ENCODE measurements at regions not wholly inside any gene's neighbourhood (a gene's known extent, or its start where the extent isn't known, plus 50 kb on each side); places are given as distances from the start of the nearest gene placed in this dataset.

GRCh38 chr13:111584870-111585269 is 264.4 kb downstream of the TEX29 start:
- intact Hi-C loops (cut with micrococcal nuclease) = no loop called here
- no peaks in the 10 kb centered on the region for H3K4me1 Mint-ChIP-seq (ENCODE audit: low read depth)
- no peak overlapping the region for H3K4me3 Mint-ChIP-seq
- H3K36me3 Mint-ChIP-seq (ENCODE audit: low read depth) = no peaks in the 10 kb centered on the region
- DNase-seq (no peak), ATAC-seq (no peak)
- H3K27me3 Mint-ChIP-seq = no peaks in the 10 kb centered on the region
- POLR2A ChIA-PET = no interaction called here
- no peaks in the 10 kb centered on the region for H3K9me3 Mint-ChIP-seq
- CTCF ChIA-PET = no interaction called here
- TF ChIP-seq, protein P1, sequence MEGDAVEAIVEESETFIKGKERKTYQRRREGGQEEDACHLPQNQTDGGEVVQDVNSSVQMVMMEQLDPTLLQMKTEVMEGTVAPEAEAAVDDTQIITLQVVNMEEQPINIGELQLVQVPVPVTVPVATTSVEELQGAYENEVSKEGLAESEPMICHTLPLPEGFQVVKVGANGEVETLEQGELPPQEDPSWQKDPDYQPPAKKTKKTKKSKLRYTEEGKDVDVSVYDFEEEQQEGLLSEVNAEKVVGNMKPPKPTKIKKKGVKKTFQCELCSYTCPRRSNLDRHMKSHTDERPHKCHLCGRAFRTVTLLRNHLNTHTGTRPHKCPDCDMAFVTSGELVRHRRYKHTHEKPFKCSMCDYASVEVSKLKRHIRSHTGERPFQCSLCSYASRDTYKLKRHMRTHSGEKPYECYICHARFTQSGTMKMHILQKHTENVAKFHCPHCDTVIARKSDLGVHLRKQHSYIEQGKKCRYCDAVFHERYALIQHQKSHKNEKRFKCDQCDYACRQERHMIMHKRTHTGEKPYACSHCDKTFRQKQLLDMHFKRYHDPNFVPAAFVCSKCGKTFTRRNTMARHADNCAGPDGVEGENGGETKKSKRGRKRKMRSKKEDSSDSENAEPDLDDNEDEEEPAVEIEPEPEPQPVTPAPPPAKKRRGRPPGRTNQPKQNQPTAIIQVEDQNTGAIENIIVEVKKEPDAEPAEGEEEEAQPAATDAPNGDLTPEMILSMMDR (IDR thresholded peaks at IDR 0.05) = no peak
- H3K27ac Mint-ChIP-seq = no peak overlapping the region

DNA sequence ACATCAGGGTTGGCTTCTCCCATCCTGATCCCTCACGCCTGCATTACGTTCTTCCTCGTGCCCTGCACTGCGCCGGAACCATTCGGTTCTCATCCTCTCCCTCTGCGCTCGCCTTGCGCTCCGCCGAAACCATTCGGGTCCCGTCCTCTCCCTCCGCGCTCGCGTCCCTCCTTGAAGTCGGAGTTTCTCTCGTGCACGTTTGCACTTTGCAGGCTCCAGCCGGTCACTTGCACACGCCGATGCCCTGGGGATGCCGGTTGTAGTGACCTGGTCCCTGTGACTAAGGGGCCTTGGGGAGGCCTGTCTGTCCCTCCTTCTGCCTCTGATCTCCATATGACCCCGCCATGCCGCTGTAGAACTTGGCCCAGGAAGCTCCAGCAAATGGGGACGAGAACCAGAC is 265.8 kb downstream of the TEX29 start:
- ATAC-seq (no peak), DNase-seq (no peak)
- Mint-ChIP-seq H3K9me3 (peaks cover 3% of the 10 kb centered on the region), H3K4me3 (no peak overlapping the region), H3K36me3 (ENCODE audit: low read depth) (no peaks in the 10 kb centered on the region), H3K27me3 (no peaks in the 10 kb centered on the region), H3K4me1 (ENCODE audit: low read depth) (no peaks in the 10 kb centered on the region), H3K27ac (no peak overlapping the region)
- TF ChIP-seq, protein P1 (IDR thresholded peaks at IDR 0.05) = no peak
- intact Hi-C loops (cut with micrococcal nuclease) = no loop called here
- ChIA-PET POLR2A (no interaction called here), CTCF (interaction anchor here (1.5 kb wide), 1 partner anchor 112 kb away, joined by 3 read pairs; no protein-coding TSS in a partner anchor)

DNA sequence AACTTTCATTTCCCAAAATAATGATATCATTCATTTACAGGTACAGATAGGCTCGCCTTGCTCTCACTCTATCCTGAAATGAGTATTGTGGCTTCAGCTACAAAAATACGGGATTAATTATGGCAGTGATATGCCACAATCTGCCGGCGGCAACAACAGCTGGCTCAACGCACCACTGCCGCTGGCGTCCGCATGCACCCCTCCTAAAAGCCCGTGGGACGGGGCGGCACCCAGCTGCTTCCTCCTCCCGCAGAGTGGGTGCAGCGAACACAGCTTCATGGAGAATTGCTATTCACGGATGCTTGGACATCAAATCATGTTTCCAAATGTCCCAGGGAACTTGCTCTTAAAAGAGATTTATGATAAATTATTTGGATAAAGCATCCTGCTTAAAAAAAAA is 266.8 kb downstream of the TEX29 start:
- ChIA-PET POLR2A (no interaction called here), CTCF (no interaction called here)
- no peak for DNase-seq
- intact Hi-C loops (cut with micrococcal nuclease) = no loop called here
- Mint-ChIP-seq H3K4me1 (ENCODE audit: low read depth) (no peaks in the 10 kb centered on the region), H3K9me3 (peaks cover 3% of the 10 kb centered on the region), H3K27ac (no peak overlapping the region), H3K4me3 (no peak overlapping the region), H3K27me3 (no peaks in the 10 kb centered on the region), H3K36me3 (ENCODE audit: low read depth) (no peaks in the 10 kb centered on the region)
- ATAC-seq = no peak
- TF ChIP-seq, protein P1 (IDR thresholded peaks at IDR 0.05) = no peak

DNA sequence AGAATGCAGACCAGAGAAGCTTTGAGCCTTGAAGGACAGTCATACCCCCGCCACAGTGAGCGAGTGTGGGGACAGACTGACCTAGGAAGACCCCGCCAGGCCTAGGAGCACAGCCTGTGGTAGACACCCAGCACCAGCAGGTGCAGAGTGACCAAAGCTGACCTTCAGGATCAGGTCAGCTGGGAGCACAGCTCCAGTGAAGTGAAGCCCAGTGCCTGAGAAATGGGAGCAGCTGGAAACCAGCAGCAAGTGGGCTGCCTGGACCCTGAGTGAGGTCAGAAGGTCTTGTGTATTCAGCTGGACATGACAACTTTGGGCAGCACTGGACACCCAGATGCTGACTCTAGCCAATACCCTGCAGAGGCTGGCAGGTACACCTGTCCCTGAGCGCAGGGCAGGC is 268.9 kb downstream of the TEX29 start:
- H3K27ac Mint-ChIP-seq = no peak overlapping the region
- no peaks in the 10 kb centered on the region for H3K4me1 Mint-ChIP-seq (ENCODE audit: low read depth)

DNA sequence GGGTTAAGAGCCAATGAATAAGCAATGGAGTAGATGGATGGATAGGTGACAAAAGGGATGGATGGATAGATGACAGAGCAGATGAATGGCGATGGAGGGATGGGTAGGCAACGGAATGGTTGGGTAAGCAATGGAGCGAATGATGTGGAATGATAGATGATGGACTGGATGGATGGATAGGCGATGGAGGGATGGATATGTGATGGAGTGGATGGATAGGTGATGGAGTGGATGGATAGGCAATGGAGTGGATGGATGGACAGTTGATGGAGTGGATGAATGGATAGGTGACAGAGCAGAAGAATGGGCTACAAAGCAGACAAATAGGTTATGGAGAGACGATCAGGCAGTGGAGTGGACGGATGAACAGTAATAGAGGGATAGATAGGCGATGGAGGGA is 269.6 kb downstream of the TEX29 start:
- Mint-ChIP-seq H3K9me3 (peaks cover 3% of the 10 kb centered on the region), H3K36me3 (ENCODE audit: low read depth) (no peaks in the 10 kb centered on the region), H3K4me3 (no peak overlapping the region), H3K27ac (no peak overlapping the region), H3K4me1 (ENCODE audit: low read depth) (no peaks in the 10 kb centered on the region), H3K27me3 (no peaks in the 10 kb centered on the region)
- CTCF ChIA-PET = no interaction called here
- POLR2A ChIA-PET = no interaction called here
- intact Hi-C loops (cut with micrococcal nuclease) = no loop called here
- DNase-seq (no peak), ATAC-seq (no peak)
- TF ChIP-seq, protein P1 (IDR thresholded peaks at IDR 0.05) = no peak

More for the DNA sequence above, 268.9 kb downstream of the TEX29 start:
- Mint-ChIP-seq H3K36me3 (ENCODE audit: low read depth) (no peaks in the 10 kb centered on the region), H3K4me3 (no peak overlapping the region), H3K27me3 (no peaks in the 10 kb centered on the region), H3K9me3 (peaks cover 3% of the 10 kb centered on the region)
- ATAC-seq = no peak
- ChIA-PET POLR2A (no interaction called here), CTCF (no interaction called here)
- TF ChIP-seq, protein P1 (IDR thresholded peaks at IDR 0.05) = no peak
- DNase-seq = no peak
- intact Hi-C loops (cut with micrococcal nuclease) = no loop called here
